Tongue (tissue), 1 donor: ENCODE measurements at regions not wholly inside any gene's neighbourhood (a gene's known extent, or its start where the extent isn't known, plus 50 kb on each side); places are given as distances from the start of the nearest gene placed in this dataset.
A peak's percentile ranks its signal among the peaks of the same experiment; 100 is the strongest.

Experiments
- DNase-seq: peaks from one replicate; pipeline ENCODE4 v3.0.0-alpha.2; 2015

GRCh38 chr6:4405621-4406212 is 270.3 kb upstream of the ECI2 start:
- peak; percentile 95 for DNase-seq

- DNase-seq, result peak; percentile 76
Observed at GRCh38 chr6:4404415-4404814, 269.0 kb upstream of the ECI2 start.

GRCh38 chr6:4403828-4404227 is 268.5 kb upstream of the ECI2 start:
- peak; percentile 90 for DNase-seq

DNA sequence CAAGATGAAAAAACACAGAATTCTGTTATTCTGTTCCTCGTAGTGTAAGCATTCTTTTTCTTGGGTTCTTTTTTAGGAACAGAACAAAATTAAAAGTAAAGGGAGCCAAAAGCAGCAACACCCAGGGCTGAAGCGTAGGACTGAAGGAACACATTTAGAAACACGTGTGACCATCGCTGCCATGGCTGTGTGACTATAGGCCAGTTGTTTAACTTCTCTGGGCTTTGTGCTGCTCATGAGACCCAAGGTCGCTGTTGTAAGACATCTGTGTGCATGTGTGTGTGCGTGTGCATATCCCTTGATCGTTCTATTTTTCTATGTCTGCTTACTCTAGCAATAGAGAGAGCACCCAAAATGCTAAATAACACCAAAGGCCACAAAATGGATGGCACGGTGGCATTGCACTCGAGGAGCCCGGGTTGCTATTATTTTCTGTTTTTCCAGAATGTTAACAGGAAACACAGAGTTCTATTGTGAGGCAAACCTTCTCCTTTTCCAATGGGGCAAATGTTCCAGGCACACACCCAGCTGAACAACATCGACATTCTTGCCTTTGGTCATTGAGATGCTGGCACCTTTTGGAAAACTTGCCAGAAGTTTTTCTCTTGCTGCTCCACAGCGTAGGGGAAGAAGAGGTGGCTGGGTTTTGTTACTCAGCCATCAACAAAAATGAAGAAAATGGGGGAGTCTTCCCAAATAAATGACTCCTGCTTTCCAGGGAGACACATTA is 267.8 kb upstream of the ECI2 start:
- no peak for DNase-seq

- peak; percentile 84 for DNase-seq
Observed at GRCh38 chr6:4402477-4402976, 267.2 kb upstream of the ECI2 start.

- peak; percentile 84 for DNase-seq
Observed at GRCh38 chr6:4401408-4402368, 266.3 kb upstream of the ECI2 start.

GRCh38 chr6:4399656-4400055 is 264.3 kb upstream of the ECI2 start:
- DNase-seq, result no peak

DNA sequence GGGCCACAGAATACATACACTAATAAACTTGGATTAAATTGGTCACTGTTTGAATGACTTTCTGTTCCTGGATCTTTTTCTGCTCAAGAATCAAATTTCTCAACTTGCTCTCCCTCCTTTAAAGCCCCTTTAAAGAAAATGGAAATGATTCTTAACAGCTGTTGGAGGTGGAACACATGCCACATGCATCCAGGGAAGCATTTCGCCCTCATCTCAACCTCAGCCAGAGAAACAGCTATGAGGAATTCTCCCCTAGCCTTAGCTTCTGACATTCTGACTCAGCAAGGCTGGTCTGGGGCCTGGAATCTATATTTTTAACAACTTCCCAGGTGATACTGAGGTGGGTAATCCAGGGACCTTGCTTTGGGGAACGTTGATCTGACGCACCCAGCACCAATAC is 263.4 kb upstream of the ECI2 start:
- DNase-seq, result peak; percentile 71

- peak; percentile 93 for DNase-seq
Observed at GRCh38 chr6:4397307-4397706, 261.9 kb upstream of the ECI2 start.

DNA sequence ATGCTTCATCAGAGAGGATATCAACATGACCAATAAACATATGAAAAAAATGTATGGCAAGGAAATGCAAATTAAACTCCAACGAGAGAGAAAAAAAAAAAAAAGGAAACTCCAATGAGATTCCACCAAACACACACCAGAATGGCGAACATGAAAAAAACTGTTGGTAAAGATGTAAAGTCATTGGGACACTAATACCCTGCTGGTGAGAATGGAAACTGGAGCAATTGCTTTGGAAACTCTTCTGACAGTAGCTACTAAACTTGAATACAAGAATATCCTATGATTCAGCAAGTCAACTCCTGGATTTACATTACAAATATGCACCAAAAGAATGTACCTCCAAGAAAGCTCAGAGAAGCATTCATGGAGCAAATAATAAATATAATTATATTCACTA is 260.7 kb upstream of the ECI2 start:
- DNase-seq, result no peak

- DNase-seq, result no peak
Observed at GRCh38 chr6:4395386-4395785, 260.0 kb upstream of the ECI2 start.

GRCh38 chr6:4394786-4395185 is 259.4 kb upstream of the ECI2 start:
- DNase-seq, result no peak

DNA sequence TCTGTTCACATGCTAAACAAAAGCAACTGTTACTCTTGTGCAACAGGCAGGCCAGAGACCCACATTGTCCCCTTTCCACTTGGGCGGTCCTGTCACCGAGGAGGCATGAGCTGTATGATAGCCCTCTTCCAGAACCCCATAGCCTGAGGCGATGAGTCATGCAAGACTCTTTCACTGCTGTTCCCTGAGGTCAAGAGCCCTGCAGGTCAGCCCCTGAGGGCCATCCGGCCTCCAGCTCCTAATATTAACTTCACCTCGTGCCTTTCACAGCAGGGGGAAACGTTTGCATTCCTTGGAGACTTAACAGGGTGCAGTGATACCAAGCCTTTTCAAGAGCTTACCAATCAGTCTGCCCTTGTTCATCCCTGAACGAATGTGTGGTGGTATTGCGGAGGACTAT is 253.3 kb upstream of the ECI2 start:
- DNase-seq, result no peak

DNA sequence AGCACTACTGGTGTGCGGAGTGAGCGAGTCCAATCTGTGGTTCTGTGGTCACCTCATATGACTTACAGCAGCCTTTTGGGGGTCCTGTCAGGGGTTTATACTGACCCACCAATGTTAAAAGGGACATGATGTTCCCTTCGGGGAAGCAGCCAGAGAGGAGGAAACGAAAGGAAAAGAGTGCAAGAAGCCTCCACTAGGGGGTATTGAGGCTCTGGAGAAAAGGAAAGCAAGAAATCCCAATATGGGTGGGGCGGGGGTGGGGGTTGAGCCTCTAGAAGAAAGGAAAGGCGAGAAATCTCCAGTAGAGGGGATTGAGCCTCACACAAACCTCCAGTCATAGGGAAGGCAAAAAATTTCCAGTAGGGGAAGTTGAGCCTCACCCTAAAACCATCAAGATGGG is 249.3 kb upstream of the ECI2 start:
- no peak for DNase-seq

DNA sequence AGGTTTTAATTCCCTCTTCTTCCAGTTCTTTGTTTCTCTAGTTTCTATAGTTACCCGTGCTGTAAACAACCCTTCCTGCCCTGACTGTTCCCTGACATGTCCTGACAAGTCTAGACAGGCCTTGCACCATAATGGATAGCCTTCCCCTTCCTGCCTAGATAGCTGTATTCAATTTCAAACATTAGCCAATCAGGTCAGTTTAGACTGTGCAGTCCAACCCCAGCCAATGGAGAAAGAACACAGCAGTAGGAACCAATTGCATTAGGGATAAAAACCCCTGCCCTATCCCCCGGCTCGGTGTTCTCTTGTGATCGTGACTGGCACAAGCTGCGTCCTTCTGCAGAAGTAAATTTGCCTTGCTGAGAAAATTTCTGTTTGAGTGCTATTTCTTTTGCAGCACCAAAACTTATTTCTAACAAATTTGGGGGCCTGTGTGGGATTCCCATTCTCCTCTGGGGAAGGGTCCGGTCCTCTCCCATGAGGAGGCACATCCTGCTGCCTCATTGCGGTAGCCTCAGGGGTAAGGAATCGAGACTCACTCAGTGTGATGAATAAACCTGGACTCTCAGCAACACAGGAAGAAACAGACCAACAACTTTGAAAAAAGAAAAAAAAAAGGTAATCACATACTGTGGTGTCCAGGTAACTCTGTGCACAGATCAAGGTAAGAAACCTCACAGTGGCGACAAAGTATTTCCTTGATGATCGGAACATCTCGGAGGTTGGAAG is 248.7 kb upstream of the ECI2 start:
- DNase-seq, result no peak

DNA sequence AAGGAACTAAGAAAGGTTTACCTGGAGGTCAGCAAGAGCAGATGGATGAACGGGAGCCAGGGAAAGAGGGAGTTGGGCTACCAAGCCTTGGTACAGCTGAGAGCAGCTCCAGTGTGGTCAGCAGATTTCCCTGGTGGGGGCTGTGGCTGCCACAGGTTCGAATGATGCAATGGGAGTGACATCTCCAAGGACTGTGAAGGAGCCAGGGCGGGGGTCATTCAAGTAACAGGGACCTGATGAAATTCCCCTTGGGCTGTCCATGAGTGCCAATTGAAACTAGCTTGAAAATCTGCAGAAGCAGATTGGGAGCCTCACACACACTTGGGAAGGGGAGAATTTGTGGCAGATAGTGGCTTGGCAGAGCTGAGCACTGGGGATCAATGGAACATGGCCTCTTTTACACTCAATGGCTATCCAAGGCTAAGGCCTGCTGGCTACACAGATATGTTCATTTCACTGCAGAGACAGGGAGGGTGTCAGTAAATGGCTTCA is 247.0 kb upstream of the ECI2 start:
- DNase-seq, result no peak

GRCh38 chr6:4381381-4381780 is 246.0 kb upstream of the ECI2 start:
- no peak for DNase-seq

DNA sequence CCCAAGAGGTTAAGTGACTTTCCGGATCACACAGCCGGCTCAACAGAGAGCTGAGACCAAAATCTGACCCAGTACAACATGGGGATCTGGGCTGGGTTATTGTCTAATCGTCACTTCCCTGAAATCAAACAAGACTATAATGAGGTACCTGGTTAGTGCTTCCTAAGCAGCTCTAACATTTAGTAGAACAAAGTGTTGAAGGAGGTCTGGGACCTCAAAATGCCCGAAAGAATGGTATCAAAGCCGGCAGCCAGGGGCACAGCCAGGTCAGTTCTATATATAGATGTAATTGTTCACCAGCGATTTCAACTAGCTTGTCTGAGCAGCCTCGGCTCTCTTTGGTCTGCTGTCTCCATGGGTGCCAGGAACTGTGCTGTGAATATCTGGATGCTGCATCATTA is 245.5 kb upstream of the ECI2 start:
- DNase-seq, result no peak

GRCh38 chr6:4379958-4380357 is 244.6 kb upstream of the ECI2 start:
- DNase-seq, result no peak

GRCh38 chr6:4378319-4378996 is 243.1 kb upstream of the ECI2 start:
- DNase-seq, result no peak

DNA sequence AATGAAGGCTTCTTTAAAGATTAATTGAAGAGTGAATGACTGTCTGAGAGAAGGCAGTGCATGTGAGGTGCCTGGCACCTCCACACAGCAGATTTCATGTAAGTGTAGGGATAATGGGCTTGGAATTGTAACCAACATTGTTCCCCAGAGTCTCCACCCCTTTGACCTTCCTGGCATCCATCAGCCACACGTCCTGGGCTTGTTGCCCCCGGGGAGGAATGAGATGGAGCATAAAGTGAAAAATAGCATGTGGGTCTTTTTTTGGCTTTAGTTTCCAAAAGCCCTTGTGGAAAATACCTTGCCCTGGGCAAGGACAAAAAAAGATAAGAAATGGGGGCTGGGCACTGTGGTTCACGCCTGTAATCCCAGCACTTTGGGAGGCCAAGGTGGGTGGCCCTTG is 242.2 kb upstream of the ECI2 start:
- no peak for DNase-seq
